ENCODE measurements at regions not wholly inside any gene's neighbourhood (a gene's known extent, or its start where the extent isn't known, plus 50 kb on each side); places are given as distances from the start of the nearest gene placed in this dataset.

- no peak overlapping the region for H3K9ac ChIP-seq (replicated peaks; ENCODE audit: extremely low read depth, insufficient read depth, low read length)
- ChIA-PET POLR2A (interaction anchor here (0.6 kb wide), 1 partner anchor 72 kb away, joined by 3 read pairs; no protein-coding TSS in a partner anchor), CTCF (interaction anchor here (1.5 kb wide), 1 partner anchor 12 kb away, joined by 3 read pairs; no protein-coding TSS in a partner anchor)
- H3K36me3 ChIP-seq (ENCODE audit: control insufficient read depth in 2 of 2, extremely low read depth in 1 of 2, insufficient read depth in 2 of 2, low read length in 2 of 2) = no peaks in the 10 kb centered on the region
- H3K4me1 ChIP-seq (ENCODE audit: control insufficient read depth, extremely low read depth, insufficient read depth, low read length) = no peaks in the 10 kb centered on the region
- no peak overlapping the region for H3K27ac ChIP-seq (ENCODE audit: insufficient read depth, low read depth, low read length)
- no peak overlapping the region for H2AFZ ChIP-seq (ENCODE audit: low read depth, low read length)
- TF ChIP-seq MYC (IDR thresholded peaks at IDR 0.05; ENCODE audit: low read depth, low read length) (no peak), POLR2A (IDR thresholded peaks at IDR 0.05; ENCODE audit: low read depth, low read length) (no peak), FOS (IDR thresholded peaks at IDR 0.05; ENCODE audit: borderline replicate concordance, insufficient read depth, low read length) (no peak), GATA2 (IDR thresholded peaks at IDR 0.05; ENCODE audit: insufficient read depth, insufficient read length, low read depth, low read length) (no peak), POLR2AphosphoS5 (IDR thresholded peaks at IDR 0.05; ENCODE audit: insufficient read depth, low read depth, low read length) (no peak), EZH2 (IDR thresholded peaks at IDR 0.05; ENCODE audit: borderline replicate concordance, low read depth, low read length, severe bottlenecking) (no peak), MAX (IDR thresholded peaks at IDR 0.05; ENCODE audit: insufficient read depth, insufficient read length) (no peak), CTCF (IDR thresholded peaks at IDR 0.05; ENCODE audit: extremely low read depth in 1 of 2, insufficient read depth in 1 of 2, low read depth in 1 of 2, low read length in 2 of 2) (no peak), JUN (IDR thresholded peaks at IDR 0.05; ENCODE audit: borderline replicate concordance, insufficient read depth, insufficient read length, low read depth) (no peak)
- H3K4me2 ChIP-seq (ENCODE audit: insufficient read depth, low read length) = no peak overlapping the region
- H3K79me2 ChIP-seq (ENCODE audit: control insufficient read depth, insufficient read depth, low read length) = no peaks in the 10 kb centered on the region
- no peak for FAIRE-seq
- no peaks in the 10 kb centered on the region for H3K9me1 ChIP-seq (replicated peaks; ENCODE audit: control insufficient read depth, extremely low read depth, insufficient read depth, low read length)
- H3K4me3 ChIP-seq (replicated peaks in 1 of 3; ENCODE audit: insufficient read depth in 1 of 3, low read depth in 1 of 3, low read length in 3 of 3) = no peak overlapping the region
- no TSS peak for BruUV-seq (replicated peaks)
- dilution Hi-C loops (cut with MboI; ENCODE audit: extremely low pct_ligation_motif_present, low sequenced_read_pairs) = no loop called here
- intact Hi-C loops (cut with micrococcal nuclease) = no loop called here
- H4K20me1 ChIP-seq (replicated peaks; ENCODE audit: control insufficient read depth, extremely low read depth, insufficient read depth, low read length) = no peaks in the 10 kb centered on the region
- no peaks in the 10 kb centered on the region for H3K9me3 ChIP-seq (replicated peaks; ENCODE audit: control insufficient read depth, insufficient read depth, low read length)
- H3K27me3 ChIP-seq (ENCODE audit: control insufficient read depth in 2 of 2, insufficient read depth in 2 of 2, low read length in 2 of 2) = no peaks in the 10 kb centered on the region
- no peak for DNase-seq (ENCODE audit: low read depth, low spot score)
Observed at GRCh38 chr4:20337261-20337664, 85.6 kb downstream of the SLIT2 start.

Measured in endothelial cell of umbilical vein (primary cell).